MM.1S (cell line): ENCODE measurements at regions not wholly inside any gene's neighbourhood (a gene's known extent, or its start where the extent isn't known, plus 50 kb on each side); places are given as distances from the start of the nearest gene placed in this dataset.

Source experiments
- DNase-seq: peaks from one replicate; pipeline ENCODE4 v3.0.0-alpha.2; 2015
- H2AFZ ChIP-seq: fragments of 300-600 bp; sonication (generic); 2 replicates; pipeline ENCODE4 v1.6.0; 2016; ENCODE audit warnings: antibody characterized with exemption, low read length
- H3F3A ChIP-seq: fragments of 300-600 bp; sonication (generic); 2 replicates; pipeline ENCODE4 v1.6.1; 2016; ENCODE audit warnings: mild to moderate bottlenecking, antibody characterized with exemption, low read length, moderate library complexity, mixed read lengths; ENCODE audit not compliant: insufficient read depth
- H3K27ac ChIP-seq: fragments of 300-600 bp; sonication (generic); 2 replicates; pipeline ENCODE4 v1.5.1; 2016; ENCODE audit warnings: mild to moderate bottlenecking, low read length
- H3K27me3 ChIP-seq: fragments of 300-600 bp; sonication (generic); replicated peaks from 2 replicates; pipeline ENCODE4 v1.6.0; 2016; ENCODE audit warnings: low read length; ENCODE audit not compliant: insufficient read depth
- H3K36me3 ChIP-seq: fragments of 300-600 bp; sonication (generic); replicated peaks from 2 replicates; pipeline ENCODE4 v1.6.1; 2016; ENCODE audit warnings: mild to moderate bottlenecking, low read length, mixed read lengths; ENCODE audit not compliant: insufficient read depth
- H3K4me1 ChIP-seq: fragments of 300-600 bp; sonication (generic); 2 replicates; pipeline ENCODE4 v1.6.1; 2016; ENCODE audit warnings: low read length, mixed read lengths
- H3K4me2 ChIP-seq: fragments of 300-600 bp; sonication (generic); 2 replicates; pipeline ENCODE4 v1.6.0; 2016; ENCODE audit warnings: low read depth, low read length
- H3K4me3 ChIP-seq: fragments of 300-600 bp; sonication (generic); 2 replicates; pipeline ENCODE4 v1.5.1; 2016; ENCODE audit warnings: low read length, mixed read lengths
- H3K79me2 ChIP-seq: fragments of 300-600 bp; sonication (generic); 2 replicates; pipeline ENCODE4 v1.6.1; 2016; ENCODE audit warnings: mixed run types, low read length, mixed read lengths
- H3K9ac ChIP-seq: fragments of 300-600 bp; sonication (generic); 2 replicates; pipeline ENCODE4 v1.6.1; 2016; ENCODE audit warnings: low read length, mixed read lengths
- H3K9me2 ChIP-seq: fragments of 300-600 bp; sonication (generic); replicated peaks from 2 replicates; pipeline ENCODE4 v1.6.1; 2016; ENCODE audit warnings: mild to moderate bottlenecking, low read length, mixed read lengths; ENCODE audit not compliant: insufficient read depth
- H3K9me3 ChIP-seq: fragments of 300-600 bp; sonication (generic); replicated peaks from 2 replicates; pipeline ENCODE4 v1.6.1; 2016; ENCODE audit warnings: mild to moderate bottlenecking, low read length, mixed read lengths; ENCODE audit not compliant: insufficient read depth
- H4K20me1 ChIP-seq: fragments of 300-600 bp; sonication (generic); 2 replicates; pipeline ENCODE4 v1.6.1; 2016; ENCODE audit warnings: mild to moderate bottlenecking, low read length, moderate library complexity, mixed read lengths; ENCODE audit not compliant: insufficient read depth
- EZH2 ChIP-seq: fragments of 300-600 bp; sonication (generic); optimal IDR thresholded peaks from 2 replicates; pipeline ENCODE3; 2017; ENCODE audit warnings: low read depth, mild to moderate bottlenecking, antibody characterized with exemption, low read length, mixed read lengths
- EZH2phosphoT487 ChIP-seq: fragments of 300-600 bp; sonication (generic); IDR thresholded peaks from 2 replicates; pipeline ENCODE4 v1.6.1; 2018; ENCODE audit warnings: antibody characterized with exemption, low read length
- TF ChIP-seq, protein P1 (sequence below): fragments of 300-600 bp; sonication (generic); IDR thresholded peaks from 2 replicates; pipeline ENCODE4 v1.5.1; 2016; ENCODE audit warnings: antibody characterized with exemption, low read length, mixed read lengths

GRCh38 chr4:59248313-59248712 lies 1951.8 kb upstream of the ADGRL3 start:
- no peaks in the 10 kb centered on the region for H3K27me3 ChIP-seq
- H3K4me2 ChIP-seq, result no peak overlapping the region
- no peak overlapping the region for H2AFZ ChIP-seq
- no peak overlapping the region for H3K9ac ChIP-seq
- no peaks in the 10 kb centered on the region for H4K20me1 ChIP-seq
- no peak for DNase-seq
- no peaks in the 10 kb centered on the region for H3F3A ChIP-seq
- TF ChIP-seq, protein P1, sequence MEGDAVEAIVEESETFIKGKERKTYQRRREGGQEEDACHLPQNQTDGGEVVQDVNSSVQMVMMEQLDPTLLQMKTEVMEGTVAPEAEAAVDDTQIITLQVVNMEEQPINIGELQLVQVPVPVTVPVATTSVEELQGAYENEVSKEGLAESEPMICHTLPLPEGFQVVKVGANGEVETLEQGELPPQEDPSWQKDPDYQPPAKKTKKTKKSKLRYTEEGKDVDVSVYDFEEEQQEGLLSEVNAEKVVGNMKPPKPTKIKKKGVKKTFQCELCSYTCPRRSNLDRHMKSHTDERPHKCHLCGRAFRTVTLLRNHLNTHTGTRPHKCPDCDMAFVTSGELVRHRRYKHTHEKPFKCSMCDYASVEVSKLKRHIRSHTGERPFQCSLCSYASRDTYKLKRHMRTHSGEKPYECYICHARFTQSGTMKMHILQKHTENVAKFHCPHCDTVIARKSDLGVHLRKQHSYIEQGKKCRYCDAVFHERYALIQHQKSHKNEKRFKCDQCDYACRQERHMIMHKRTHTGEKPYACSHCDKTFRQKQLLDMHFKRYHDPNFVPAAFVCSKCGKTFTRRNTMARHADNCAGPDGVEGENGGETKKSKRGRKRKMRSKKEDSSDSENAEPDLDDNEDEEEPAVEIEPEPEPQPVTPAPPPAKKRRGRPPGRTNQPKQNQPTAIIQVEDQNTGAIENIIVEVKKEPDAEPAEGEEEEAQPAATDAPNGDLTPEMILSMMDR, result no peak
- no peak for TF ChIP-seq EZH2phosphoT487
- H3K4me3 ChIP-seq, result no peak overlapping the region
- no peaks in the 10 kb centered on the region for H3K9me2 ChIP-seq
- no peaks in the 10 kb centered on the region for H3K36me3 ChIP-seq
- no peaks in the 10 kb centered on the region for H3K9me3 ChIP-seq
- no peak overlapping the region for H3K27ac ChIP-seq
- H3K4me1 ChIP-seq, result no peaks in the 10 kb centered on the region
- no peaks in the 10 kb centered on the region for H3K79me2 ChIP-seq

DNA sequence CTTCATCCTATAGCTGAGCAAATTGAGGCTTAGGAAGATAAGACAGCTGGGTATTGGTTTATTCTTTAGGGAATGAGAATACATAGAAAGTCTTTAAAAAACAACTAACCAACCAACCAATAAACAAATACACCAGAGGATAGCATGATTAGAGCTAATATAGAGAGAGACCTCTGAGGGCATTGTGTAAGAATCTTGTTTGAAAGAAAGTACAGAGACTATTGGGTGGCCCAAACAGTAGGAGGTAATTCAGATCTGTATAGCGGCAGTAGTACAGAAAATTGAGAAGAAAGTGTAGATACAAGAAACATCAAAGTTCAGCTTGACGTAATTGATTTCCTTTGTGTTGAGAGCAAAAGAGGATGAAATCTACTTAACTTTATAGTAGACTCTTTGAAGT lies 1951.0 kb upstream of the ADGRL3 start:
- Histone ChIP-seq H3K9ac (no peak overlapping the region), H3K27ac (no peak overlapping the region)
- no peak for TF ChIP-seq EZH2phosphoT487
- TF ChIP-seq, protein P1, result no peak
- TF ChIP-seq EZH2, result no peak

GRCh38 chr4:59258002-59258401 lies 1942.1 kb upstream of the ADGRL3 start:
- Histone ChIP-seq H4K20me1 (no peaks in the 10 kb centered on the region), H2AFZ (no peak overlapping the region), H3K9me3 (no peaks in the 10 kb centered on the region), H3K27me3 (no peaks in the 10 kb centered on the region), H3K4me1 (no peaks in the 10 kb centered on the region), H3K4me3 (no peak overlapping the region), H3K9me2 (no peaks in the 10 kb centered on the region), H3F3A (no peaks in the 10 kb centered on the region), H3K4me2 (no peak overlapping the region), H3K79me2 (no peaks in the 10 kb centered on the region), H3K27ac (no peak overlapping the region), H3K36me3 (no peaks in the 10 kb centered on the region), H3K9ac (no peak overlapping the region)
- no peak for DNase-seq
- TF ChIP-seq EZH2phosphoT487, result no peak
- TF ChIP-seq, protein P1, result no peak
- TF ChIP-seq EZH2, result no peak

More for the DNA sequence above, 1951.0 kb upstream of the ADGRL3 start:
- Histone ChIP-seq H3K9me3 (no peaks in the 10 kb centered on the region), H3F3A (no peaks in the 10 kb centered on the region), H3K4me2 (no peak overlapping the region), H3K4me3 (no peak overlapping the region), H3K79me2 (no peaks in the 10 kb centered on the region), H3K9me2 (no peaks in the 10 kb centered on the region), H3K27me3 (no peaks in the 10 kb centered on the region), H3K36me3 (no peaks in the 10 kb centered on the region), H2AFZ (no peak overlapping the region), H3K4me1 (no peaks in the 10 kb centered on the region), H4K20me1 (no peaks in the 10 kb centered on the region)
- no peak for DNase-seq

DNA sequence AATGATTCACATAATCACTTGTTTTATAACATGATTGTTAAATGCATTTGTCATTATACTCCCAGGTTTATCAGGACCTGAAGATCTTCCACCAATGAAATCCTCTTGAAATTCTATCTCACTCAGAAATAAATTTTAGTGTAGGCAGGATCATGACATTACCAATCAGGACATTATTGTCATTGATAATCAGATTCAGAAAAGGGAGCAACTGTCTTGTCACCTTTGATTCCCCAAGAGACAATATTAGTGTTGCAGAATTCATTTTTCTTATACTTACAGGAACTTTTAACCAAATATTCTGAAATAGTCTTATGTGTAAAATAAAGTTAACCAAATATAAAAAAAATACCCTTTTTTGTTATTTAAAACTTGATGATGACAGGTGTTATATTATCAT lies 1892.5 kb upstream of the ADGRL3 start:
- H3K4me1 ChIP-seq, result no peaks in the 10 kb centered on the region
- H3F3A ChIP-seq, result no peaks in the 10 kb centered on the region
- no peak for DNase-seq
- no peaks in the 10 kb centered on the region for H3K27me3 ChIP-seq
- H3K4me2 ChIP-seq, result no peak overlapping the region
- no peaks in the 10 kb centered on the region for H4K20me1 ChIP-seq
- no peak overlapping the region for H3K4me3 ChIP-seq
- H3K9me3 ChIP-seq, result no peaks in the 10 kb centered on the region
- H3K36me3 ChIP-seq, result no peaks in the 10 kb centered on the region
- TF ChIP-seq EZH2phosphoT487, result no peak
- no peak for TF ChIP-seq EZH2
- TF ChIP-seq, protein P1, result no peak
- H3K79me2 ChIP-seq, result no peaks in the 10 kb centered on the region
- no peak overlapping the region for H2AFZ ChIP-seq
- no peak overlapping the region for H3K9ac ChIP-seq
- H3K9me2 ChIP-seq, result no peaks in the 10 kb centered on the region
- H3K27ac ChIP-seq, result no peak overlapping the region
